ENCODE measurements at regions not wholly inside any gene's neighbourhood (a gene's known extent, or its start where the extent isn't known, plus 50 kb on each side); places are given as distances from the start of the nearest gene placed in this dataset.

DNA sequence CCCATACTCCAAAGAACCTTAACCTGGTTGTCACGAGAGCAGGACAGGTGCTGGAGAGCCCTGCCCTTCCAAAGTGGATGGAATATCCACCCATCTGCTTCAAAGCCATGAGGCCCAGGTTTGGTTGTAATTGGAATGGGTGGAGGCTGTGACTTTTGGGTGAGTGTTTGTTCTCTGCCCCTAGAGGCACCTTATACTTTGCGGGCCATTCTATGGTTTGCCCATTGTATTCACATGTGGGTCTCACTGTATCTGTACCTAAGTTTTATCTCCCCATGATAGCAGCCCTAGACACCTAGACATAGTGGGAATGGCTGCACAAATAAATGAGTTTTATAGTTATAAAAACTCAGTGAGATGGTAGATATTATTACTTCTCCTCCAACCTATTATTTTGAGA lies 67.1 kb upstream of the NAA20 start:
- TF ChIP-seq, protein P1, sequence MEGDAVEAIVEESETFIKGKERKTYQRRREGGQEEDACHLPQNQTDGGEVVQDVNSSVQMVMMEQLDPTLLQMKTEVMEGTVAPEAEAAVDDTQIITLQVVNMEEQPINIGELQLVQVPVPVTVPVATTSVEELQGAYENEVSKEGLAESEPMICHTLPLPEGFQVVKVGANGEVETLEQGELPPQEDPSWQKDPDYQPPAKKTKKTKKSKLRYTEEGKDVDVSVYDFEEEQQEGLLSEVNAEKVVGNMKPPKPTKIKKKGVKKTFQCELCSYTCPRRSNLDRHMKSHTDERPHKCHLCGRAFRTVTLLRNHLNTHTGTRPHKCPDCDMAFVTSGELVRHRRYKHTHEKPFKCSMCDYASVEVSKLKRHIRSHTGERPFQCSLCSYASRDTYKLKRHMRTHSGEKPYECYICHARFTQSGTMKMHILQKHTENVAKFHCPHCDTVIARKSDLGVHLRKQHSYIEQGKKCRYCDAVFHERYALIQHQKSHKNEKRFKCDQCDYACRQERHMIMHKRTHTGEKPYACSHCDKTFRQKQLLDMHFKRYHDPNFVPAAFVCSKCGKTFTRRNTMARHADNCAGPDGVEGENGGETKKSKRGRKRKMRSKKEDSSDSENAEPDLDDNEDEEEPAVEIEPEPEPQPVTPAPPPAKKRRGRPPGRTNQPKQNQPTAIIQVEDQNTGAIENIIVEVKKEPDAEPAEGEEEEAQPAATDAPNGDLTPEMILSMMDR (IDR thresholded peaks at IDR 0.05; ENCODE audit: insufficient read depth, low read depth, low read length): no peak
- TF ChIP-seq EZH2 (IDR thresholded peaks at IDR 0.05; ENCODE audit: insufficient read depth, low read length): no peak
